WTC11 (cell line): ENCODE measurements at regions not wholly inside any gene's neighbourhood (a gene's known extent, or its start where the extent isn't known, plus 50 kb on each side); places are given as distances from the start of the nearest gene placed in this dataset.

Source experiments
- CREB1 ChIP-seq: sonication (generic); formaldehyde crosslinking; IDR thresholded peaks from 2 replicates; pipeline ENCODE4 v1.8.0; 2023; ENCODE audit warnings: mild to moderate bottlenecking, missing genetic modification reagents
- JAZF1 ChIP-seq: fragments of 250-450 bp; sonication (Bioruptor Pico); IDR thresholded peaks from 2 replicates; pipeline ENCODE4 v1.9.0; 2021; ENCODE audit warnings: moderate library complexity, mild to moderate bottlenecking, inconsistent platforms
- JUN ChIP-seq: sonication (generic); formaldehyde crosslinking; IDR thresholded peaks from 2 replicates; pipeline ENCODE4 v1.8.0; 2023; ENCODE audit warnings: mild to moderate bottlenecking, missing genetic modification reagents
- NR3C1 ChIP-seq: sonication (generic); formaldehyde crosslinking; conservative IDR thresholded peaks from 2 replicates; pipeline ENCODE4 v1.8.1; 2023; ENCODE audit warnings: low read depth, mild to moderate bottlenecking, missing genetic modification reagents
- SOX15 ChIP-seq: fragments of 250-450 bp; sonication (Bioruptor Pico); IDR thresholded peaks from 2 replicates; pipeline ENCODE4 v1.9.0; 2021; ENCODE audit warnings: mild to moderate bottlenecking
- TCF7 ChIP-seq: sonication (generic); formaldehyde crosslinking; IDR thresholded peaks from 2 replicates; pipeline ENCODE4 v1.8.0; 2022; ENCODE audit warnings: mild to moderate bottlenecking, low read depth, missing genetic modification reagents, moderate library complexity
- TF ChIP-seq, protein P1 (sequence below): sonication (generic); formaldehyde crosslinking; IDR thresholded peaks from 2 replicates; pipeline ENCODE4 v1.8.1; 2022; ENCODE audit warnings: low read depth, mild to moderate bottlenecking, moderate library complexity, missing genetic modification reagents, borderline replicate concordance
- TF ChIP-seq, protein P2 (sequence below): sonication (generic); formaldehyde crosslinking; IDR thresholded peaks from 2 replicates; pipeline ENCODE4 v1.8.1; 2023; ENCODE audit warnings: mild to moderate bottlenecking, missing genetic modification reagents
- TF ChIP-seq, protein P3 (sequence below): fragments of 200-600 bp; IDR thresholded peaks from 2 replicates; pipeline ENCODE4 v1.8.0; 2022; ENCODE audit warnings: antibody characterized with exemption
- TF ChIP-seq, protein P4 (sequence below): sonication (generic); formaldehyde crosslinking; IDR thresholded peaks from 2 replicates; pipeline ENCODE4 v1.8.0; 2022; ENCODE audit warnings: mild to moderate bottlenecking, missing genetic modification reagents

DNA sequence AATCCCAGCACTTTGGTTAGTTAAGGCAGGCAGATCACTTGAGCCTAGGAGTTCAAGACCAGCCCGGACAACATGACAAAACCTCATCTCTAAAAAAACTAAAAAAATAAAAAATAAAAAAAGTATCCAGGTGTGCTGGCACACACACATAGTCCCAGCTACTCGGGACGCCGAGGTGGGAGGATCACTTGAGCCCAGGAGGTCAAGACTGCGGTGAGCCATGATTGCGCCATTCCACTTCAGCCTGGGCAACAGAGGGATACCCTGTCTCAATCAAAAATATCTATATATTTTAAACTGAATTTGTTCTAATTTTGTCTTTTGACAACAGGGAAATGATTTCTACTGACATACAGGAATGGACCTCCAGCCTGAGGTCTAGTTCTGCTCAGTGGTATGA lies 73.3 kb upstream of the MBOAT2 start:
- TF ChIP-seq JUN (CRISPR knock-in tag) (no peak), CREB1 (CRISPR knock-in tag) (no peak), JAZF1 (CRISPR knock-in tag) (no peak), NR3C1 (CRISPR knock-in tag) (no peak), TCF7 (CRISPR knock-in tag) (no peak), SOX15 (no peak)
- TF ChIP-seq, protein P1, sequence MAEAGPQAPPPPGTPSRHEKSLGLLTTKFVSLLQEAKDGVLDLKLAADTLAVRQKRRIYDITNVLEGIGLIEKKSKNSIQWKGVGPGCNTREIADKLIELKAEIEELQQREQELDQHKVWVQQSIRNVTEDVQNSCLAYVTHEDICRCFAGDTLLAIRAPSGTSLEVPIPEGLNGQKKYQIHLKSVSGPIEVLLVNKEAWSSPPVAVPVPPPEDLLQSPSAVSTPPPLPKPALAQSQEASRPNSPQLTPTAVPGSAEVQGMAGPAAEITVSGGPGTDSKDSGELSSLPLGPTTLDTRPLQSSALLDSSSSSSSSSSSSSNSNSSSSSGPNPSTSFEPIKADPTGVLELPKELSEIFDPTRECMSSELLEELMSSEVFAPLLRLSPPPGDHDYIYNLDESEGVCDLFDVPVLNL (CRISPR knock-in tag): no peak
- TF ChIP-seq, protein P2, sequence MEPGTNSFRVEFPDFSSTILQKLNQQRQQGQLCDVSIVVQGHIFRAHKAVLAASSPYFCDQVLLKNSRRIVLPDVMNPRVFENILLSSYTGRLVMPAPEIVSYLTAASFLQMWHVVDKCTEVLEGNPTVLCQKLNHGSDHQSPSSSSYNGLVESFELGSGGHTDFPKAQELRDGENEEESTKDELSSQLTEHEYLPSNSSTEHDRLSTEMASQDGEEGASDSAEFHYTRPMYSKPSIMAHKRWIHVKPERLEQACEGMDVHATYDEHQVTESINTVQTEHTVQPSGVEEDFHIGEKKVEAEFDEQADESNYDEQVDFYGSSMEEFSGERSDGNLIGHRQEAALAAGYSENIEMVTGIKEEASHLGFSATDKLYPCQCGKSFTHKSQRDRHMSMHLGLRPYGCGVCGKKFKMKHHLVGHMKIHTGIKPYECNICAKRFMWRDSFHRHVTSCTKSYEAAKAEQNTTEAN (CRISPR knock-in tag): no peak
- TF ChIP-seq, protein P3, sequence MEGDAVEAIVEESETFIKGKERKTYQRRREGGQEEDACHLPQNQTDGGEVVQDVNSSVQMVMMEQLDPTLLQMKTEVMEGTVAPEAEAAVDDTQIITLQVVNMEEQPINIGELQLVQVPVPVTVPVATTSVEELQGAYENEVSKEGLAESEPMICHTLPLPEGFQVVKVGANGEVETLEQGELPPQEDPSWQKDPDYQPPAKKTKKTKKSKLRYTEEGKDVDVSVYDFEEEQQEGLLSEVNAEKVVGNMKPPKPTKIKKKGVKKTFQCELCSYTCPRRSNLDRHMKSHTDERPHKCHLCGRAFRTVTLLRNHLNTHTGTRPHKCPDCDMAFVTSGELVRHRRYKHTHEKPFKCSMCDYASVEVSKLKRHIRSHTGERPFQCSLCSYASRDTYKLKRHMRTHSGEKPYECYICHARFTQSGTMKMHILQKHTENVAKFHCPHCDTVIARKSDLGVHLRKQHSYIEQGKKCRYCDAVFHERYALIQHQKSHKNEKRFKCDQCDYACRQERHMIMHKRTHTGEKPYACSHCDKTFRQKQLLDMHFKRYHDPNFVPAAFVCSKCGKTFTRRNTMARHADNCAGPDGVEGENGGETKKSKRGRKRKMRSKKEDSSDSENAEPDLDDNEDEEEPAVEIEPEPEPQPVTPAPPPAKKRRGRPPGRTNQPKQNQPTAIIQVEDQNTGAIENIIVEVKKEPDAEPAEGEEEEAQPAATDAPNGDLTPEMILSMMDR: no peak
- TF ChIP-seq, protein P4, sequence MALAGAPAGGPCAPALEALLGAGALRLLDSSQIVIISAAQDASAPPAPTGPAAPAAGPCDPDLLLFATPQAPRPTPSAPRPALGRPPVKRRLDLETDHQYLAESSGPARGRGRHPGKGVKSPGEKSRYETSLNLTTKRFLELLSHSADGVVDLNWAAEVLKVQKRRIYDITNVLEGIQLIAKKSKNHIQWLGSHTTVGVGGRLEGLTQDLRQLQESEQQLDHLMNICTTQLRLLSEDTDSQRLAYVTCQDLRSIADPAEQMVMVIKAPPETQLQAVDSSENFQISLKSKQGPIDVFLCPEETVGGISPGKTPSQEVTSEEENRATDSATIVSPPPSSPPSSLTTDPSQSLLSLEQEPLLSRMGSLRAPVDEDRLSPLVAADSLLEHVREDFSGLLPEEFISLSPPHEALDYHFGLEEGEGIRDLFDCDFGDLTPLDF (CRISPR knock-in tag): no peak
